Bronchial epithelial cell (primary cell): ENCODE measurements at regions not wholly inside any gene's neighbourhood (a gene's known extent, or its start where the extent isn't known, plus 50 kb on each side); places are given as distances from the start of the nearest gene placed in this dataset.

Experiments used
- DNase-seq: peaks from one replicate; pipeline ENCODE4 v3.0.0-alpha.2; 2010; ENCODE audit warnings: low read depth
- FAIRE-seq: peaks from 2 replicates; lab custom pipeline; 2011; peaks lifted over from hg19 to GRCh38; lab: Jason Lieb, UNC
- H3K27me3 ChIP-seq: 2 replicates; pipeline ENCODE4 v1.5.1; 2011; ENCODE audit warnings: low read length; ENCODE audit not compliant: control insufficient read depth, insufficient read depth
- H3K36me3 ChIP-seq: 2 replicates; pipeline ENCODE4 v1.5.1; 2011; ENCODE audit warnings: low read length; ENCODE audit not compliant: control insufficient read depth, insufficient read depth
- H3K4me3 ChIP-seq: 2 replicates; pipeline ENCODE4 v1.5.1; 2011; ENCODE audit warnings: mild to moderate bottlenecking, low read depth, low read length, control low read depth
- CTCF ChIP-seq: IDR thresholded peaks from 2 replicates; pipeline ENCODE4 v1.5.1; 2011; ENCODE audit warnings: mild to moderate bottlenecking, moderate library complexity, low read length, control low read depth, inconsistent platforms; ENCODE audit not compliant: insufficient read depth, severe bottlenecking

GRCh38 chr6:18692929-18693685 is 306.0 kb downstream of the RNF144B start:
- H3K27me3 ChIP-seq = no peaks in the 10 kb centered on the region
- TF ChIP-seq CTCF = no peak
- H3K36me3 ChIP-seq = no peaks in the 10 kb centered on the region
- H3K4me3 ChIP-seq = no peak overlapping the region
- FAIRE-seq = no peak
- no peak for DNase-seq

- no peak for TF ChIP-seq CTCF
- FAIRE-seq (no peak), DNase-seq (no peak)
- no peak overlapping the region for H3K4me3 ChIP-seq
- H3K27me3 ChIP-seq = no peaks in the 10 kb centered on the region
- H3K36me3 ChIP-seq = no peaks in the 10 kb centered on the region
These were observed 306.7 kb downstream of the RNF144B start for GRCh38 chr6:18693881-18694280.

- no peak for TF ChIP-seq CTCF
- no peak overlapping the region for H3K4me3 ChIP-seq
- H3K27me3 ChIP-seq = no peaks in the 10 kb centered on the region
- H3K36me3 ChIP-seq = no peaks in the 10 kb centered on the region
- DNase-seq (no peak), FAIRE-seq (no peak)
These were observed 316.4 kb downstream of the RNF144B start for GRCh38 chr6:18703546-18703945.

GRCh38 chr6:18707714-18708439 is 320.7 kb downstream of the RNF144B start:
- FAIRE-seq = no peak
- Histone ChIP-seq H3K27me3 (no peaks in the 10 kb centered on the region), H3K36me3 (no peaks in the 10 kb centered on the region), H3K4me3 (no peak overlapping the region)
- no peak for DNase-seq
- no peak for TF ChIP-seq CTCF

- H3K36me3 ChIP-seq = no peaks in the 10 kb centered on the region
- H3K27me3 ChIP-seq = no peaks in the 10 kb centered on the region
- no peak overlapping the region for H3K4me3 ChIP-seq
- DNase-seq = no peak
- no peak for TF ChIP-seq CTCF
- no peak for FAIRE-seq
These were observed 325.4 kb downstream of the RNF144B start for GRCh38 chr6:18712595-18712994.
